ENCODE measurements at regions not wholly inside any gene's neighbourhood (a gene's known extent, or its start where the extent isn't known, plus 50 kb on each side); places are given as distances from the start of the nearest gene placed in this dataset.

- H3K4me3 ChIP-seq (ENCODE audit: low read depth, low read length), result no peak overlapping the region
- no peaks in the 10 kb centered on the region for H3K27me3 ChIP-seq (ENCODE audit: control insufficient read depth, insufficient read depth, low read length)
- H3K36me3 ChIP-seq (ENCODE audit: control insufficient read depth, insufficient read depth, low read length), result no peaks in the 10 kb centered on the region
- FAIRE-seq, result no peak
- no peak for DNase-seq (ENCODE audit: low read depth)
- no peak for TF ChIP-seq CTCF (IDR thresholded peaks at IDR 0.05; ENCODE audit: insufficient read depth, low read length, severe bottlenecking)
Observed at GRCh38 chr4:153044036-153044435, 107.9 kb downstream of the FHDC1 start.

- no peak for FAIRE-seq
- peak; percentile 36 for DNase-seq (ENCODE audit: low read depth)
- no peaks in the 10 kb centered on the region for H3K27me3 ChIP-seq (ENCODE audit: control insufficient read depth, insufficient read depth, low read length)
Observed at GRCh38 chr4:153045111-153045982, 109.2 kb downstream of the FHDC1 start.

GRCh38 chr4:153058671-153059060 is 122.5 kb downstream of the FHDC1 start:
- Histone ChIP-seq H3K36me3 (ENCODE audit: control insufficient read depth, insufficient read depth, low read length) (no peaks in the 10 kb centered on the region), H3K27me3 (ENCODE audit: control insufficient read depth, insufficient read depth, low read length) (peaks cover 3% of the 10 kb centered on the region), H3K4me3 (ENCODE audit: low read depth, low read length) (no peak overlapping the region)
- FAIRE-seq (no peak), DNase-seq (ENCODE audit: low read depth) (no peak)
- no peak for TF ChIP-seq CTCF (IDR thresholded peaks at IDR 0.05; ENCODE audit: insufficient read depth, low read length, severe bottlenecking)

More at GRCh38 chr4:153045111-153045982, 109.2 kb downstream of the FHDC1 start:
- H3K4me3 ChIP-seq (ENCODE audit: low read depth, low read length), result no peak overlapping the region
- no peak for TF ChIP-seq CTCF (IDR thresholded peaks at IDR 0.05; ENCODE audit: insufficient read depth, low read length, severe bottlenecking)
- H3K36me3 ChIP-seq (ENCODE audit: control insufficient read depth, insufficient read depth, low read length), result no peaks in the 10 kb centered on the region

- H3K36me3 ChIP-seq (ENCODE audit: control insufficient read depth, insufficient read depth, low read length), result no peaks in the 10 kb centered on the region
- no peak overlapping the region for H3K4me3 ChIP-seq (ENCODE audit: low read depth, low read length)
- FAIRE-seq (no peak), DNase-seq (ENCODE audit: low read depth) (no peak)
- H3K27me3 ChIP-seq (ENCODE audit: control insufficient read depth, insufficient read depth, low read length), result peaks cover 3% of the 10 kb centered on the region
- TF ChIP-seq CTCF (IDR thresholded peaks at IDR 0.05; ENCODE audit: insufficient read depth, low read length, severe bottlenecking), result no peak
Observed at GRCh38 chr4:153060196-153060595, 124.1 kb downstream of the FHDC1 start.

- no peaks in the 10 kb centered on the region for H3K27me3 ChIP-seq (ENCODE audit: control insufficient read depth, insufficient read depth, low read length)
- no peak for TF ChIP-seq CTCF (IDR thresholded peaks at IDR 0.05; ENCODE audit: insufficient read depth, low read length, severe bottlenecking)
- H3K36me3 ChIP-seq (ENCODE audit: control insufficient read depth, insufficient read depth, low read length), result no peaks in the 10 kb centered on the region
- H3K4me3 ChIP-seq (ENCODE audit: low read depth, low read length), result no peak overlapping the region
- no peak for FAIRE-seq
- no peak for DNase-seq (ENCODE audit: low read depth)
Observed at GRCh38 chr4:153061971-153062370, 125.8 kb downstream of the FHDC1 start.
